SK-N-SH (cell line): ENCODE measurements at regions not wholly inside any gene's neighbourhood (a gene's known extent, or its start where the extent isn't known, plus 50 kb on each side); places are given as distances from the start of the nearest gene placed in this dataset.
"Not testable (repeated sequence)": the region's sequence is repeated elsewhere in the genome, so short reads cannot be mapped to it uniquely, and the experiment has no call there.

ENCODE experiments used
- EP300 ChIP-seq, 2 experiments: IDR thresholded peaks; 2 replicates each; pipeline versions ENCODE4 v1.4.0 to v1.6.1; 2012; ENCODE audit warnings: borderline replicate concordance in 1 of 2, low read depth in 1 of 2, low read length in 1 of 2
- MXI1 ChIP-seq: IDR thresholded peaks from 2 replicates; pipeline ENCODE4 v1.6.1; 2012; ENCODE audit warnings: mild to moderate bottlenecking, low read depth, low read length, improper control_type of control experiment
- NFIC ChIP-seq: IDR thresholded peaks from 2 replicates; pipeline ENCODE4 v1.4.0; 2012; ENCODE audit warnings: borderline replicate concordance
- NRF1 ChIP-seq: IDR thresholded peaks from 2 replicates; pipeline ENCODE4 v1.6.1; 2012; ENCODE audit warnings: low read depth, mild to moderate bottlenecking, low read length
- POLR2AphosphoS5 ChIP-seq: IDR thresholded peaks from 2 replicates; pipeline ENCODE4 v1.6.1; 2012; ENCODE audit warnings: low read depth, low read length
- SMC3 ChIP-seq: IDR thresholded peaks from 2 replicates; pipeline ENCODE4 v1.6.1; 2012; ENCODE audit warnings: low read depth, low read length, improper control_type of control experiment
- TAF1 ChIP-seq: IDR thresholded peaks from 2 replicates; pipeline ENCODE4 v1.6.1; 2012; ENCODE audit warnings: low read depth, mild to moderate bottlenecking, low read length, moderate library complexity, borderline replicate concordance
- TCF12 ChIP-seq: IDR thresholded peaks from 2 replicates; pipeline ENCODE4 v1.4.0; 2012
- YY1 ChIP-seq: IDR thresholded peaks from 2 replicates; pipeline ENCODE4 v1.4.0; 2012; ENCODE audit warnings: low read depth, mild to moderate bottlenecking
- TF ChIP-seq, protein P1 (sequence below): fragments of 200-600 bp; sonication (generic); IDR thresholded peaks from 2 replicates; pipeline ENCODE4 v1.6.1; 2017; ENCODE audit warnings: antibody characterized with exemption, mild to moderate bottlenecking, moderate library complexity
- TF ChIP-seq, protein P2 (sequence below): IDR thresholded peaks from 2 replicates; pipeline ENCODE4 v1.6.1; 2012; ENCODE audit warnings: mild to moderate bottlenecking, low read depth, low read length, moderate library complexity

DNA sequence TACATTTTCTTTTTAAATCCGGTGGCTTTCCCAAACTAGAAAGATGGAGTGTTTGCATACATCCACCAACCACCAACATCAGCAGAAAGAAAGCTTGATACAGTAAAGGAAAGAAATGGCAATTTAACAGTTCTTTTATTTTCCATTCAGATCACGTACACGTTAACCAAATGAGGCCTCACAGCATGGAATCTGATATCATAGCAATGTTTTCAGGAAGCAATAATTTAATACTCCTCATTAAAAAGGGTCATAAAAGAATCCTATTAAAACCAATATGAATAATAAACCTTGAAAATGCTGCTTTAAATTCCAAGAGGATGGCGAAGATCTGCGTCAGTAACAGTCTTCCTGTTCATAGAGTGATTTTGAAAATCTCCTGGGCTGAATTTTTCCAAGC is 1562.1 kb downstream of the KHDRBS2 start:
- TF ChIP-seq, protein P1, sequence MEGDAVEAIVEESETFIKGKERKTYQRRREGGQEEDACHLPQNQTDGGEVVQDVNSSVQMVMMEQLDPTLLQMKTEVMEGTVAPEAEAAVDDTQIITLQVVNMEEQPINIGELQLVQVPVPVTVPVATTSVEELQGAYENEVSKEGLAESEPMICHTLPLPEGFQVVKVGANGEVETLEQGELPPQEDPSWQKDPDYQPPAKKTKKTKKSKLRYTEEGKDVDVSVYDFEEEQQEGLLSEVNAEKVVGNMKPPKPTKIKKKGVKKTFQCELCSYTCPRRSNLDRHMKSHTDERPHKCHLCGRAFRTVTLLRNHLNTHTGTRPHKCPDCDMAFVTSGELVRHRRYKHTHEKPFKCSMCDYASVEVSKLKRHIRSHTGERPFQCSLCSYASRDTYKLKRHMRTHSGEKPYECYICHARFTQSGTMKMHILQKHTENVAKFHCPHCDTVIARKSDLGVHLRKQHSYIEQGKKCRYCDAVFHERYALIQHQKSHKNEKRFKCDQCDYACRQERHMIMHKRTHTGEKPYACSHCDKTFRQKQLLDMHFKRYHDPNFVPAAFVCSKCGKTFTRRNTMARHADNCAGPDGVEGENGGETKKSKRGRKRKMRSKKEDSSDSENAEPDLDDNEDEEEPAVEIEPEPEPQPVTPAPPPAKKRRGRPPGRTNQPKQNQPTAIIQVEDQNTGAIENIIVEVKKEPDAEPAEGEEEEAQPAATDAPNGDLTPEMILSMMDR, result not testable (repeated sequence)
- not testable (repeated sequence) for TF ChIP-seq TCF12; EP300 (IDR thresholded peaks at IDR 0.05; ENCODE audit: borderline replicate concordance in 1 of 2, low read depth in 1 of 2, low read length in 1 of 2); MXI1; SMC3; POLR2AphosphoS5; NFIC; YY1; TAF1; NRF1
- TF ChIP-seq, protein P2, sequence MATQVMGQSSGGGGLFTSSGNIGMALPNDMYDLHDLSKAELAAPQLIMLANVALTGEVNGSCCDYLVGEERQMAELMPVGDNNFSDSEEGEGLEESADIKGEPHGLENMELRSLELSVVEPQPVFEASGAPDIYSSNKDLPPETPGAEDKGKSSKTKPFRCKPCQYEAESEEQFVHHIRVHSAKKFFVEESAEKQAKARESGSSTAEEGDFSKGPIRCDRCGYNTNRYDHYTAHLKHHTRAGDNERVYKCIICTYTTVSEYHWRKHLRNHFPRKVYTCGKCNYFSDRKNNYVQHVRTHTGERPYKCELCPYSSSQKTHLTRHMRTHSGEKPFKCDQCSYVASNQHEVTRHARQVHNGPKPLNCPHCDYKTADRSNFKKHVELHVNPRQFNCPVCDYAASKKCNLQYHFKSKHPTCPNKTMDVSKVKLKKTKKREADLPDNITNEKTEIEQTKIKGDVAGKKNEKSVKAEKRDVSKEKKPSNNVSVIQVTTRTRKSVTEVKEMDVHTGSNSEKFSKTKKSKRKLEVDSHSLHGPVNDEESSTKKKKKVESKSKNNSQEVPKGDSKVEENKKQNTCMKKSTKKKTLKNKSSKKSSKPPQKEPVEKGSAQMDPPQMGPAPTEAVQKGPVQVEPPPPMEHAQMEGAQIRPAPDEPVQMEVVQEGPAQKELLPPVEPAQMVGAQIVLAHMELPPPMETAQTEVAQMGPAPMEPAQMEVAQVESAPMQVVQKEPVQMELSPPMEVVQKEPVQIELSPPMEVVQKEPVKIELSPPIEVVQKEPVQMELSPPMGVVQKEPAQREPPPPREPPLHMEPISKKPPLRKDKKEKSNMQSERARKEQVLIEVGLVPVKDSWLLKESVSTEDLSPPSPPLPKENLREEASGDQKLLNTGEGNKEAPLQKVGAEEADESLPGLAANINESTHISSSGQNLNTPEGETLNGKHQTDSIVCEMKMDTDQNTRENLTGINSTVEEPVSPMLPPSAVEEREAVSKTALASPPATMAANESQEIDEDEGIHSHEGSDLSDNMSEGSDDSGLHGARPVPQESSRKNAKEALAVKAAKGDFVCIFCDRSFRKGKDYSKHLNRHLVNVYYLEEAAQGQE, result not testable (repeated sequence)
